ENCODE measurements at regions not wholly inside any gene's neighbourhood (a gene's known extent, or its start where the extent isn't known, plus 50 kb on each side); places are given as distances from the start of the nearest gene placed in this dataset.
"Not testable (repeated sequence)": the region's sequence is repeated elsewhere in the genome, so short reads cannot be mapped to it uniquely, and the experiment has no call there.

DNA sequence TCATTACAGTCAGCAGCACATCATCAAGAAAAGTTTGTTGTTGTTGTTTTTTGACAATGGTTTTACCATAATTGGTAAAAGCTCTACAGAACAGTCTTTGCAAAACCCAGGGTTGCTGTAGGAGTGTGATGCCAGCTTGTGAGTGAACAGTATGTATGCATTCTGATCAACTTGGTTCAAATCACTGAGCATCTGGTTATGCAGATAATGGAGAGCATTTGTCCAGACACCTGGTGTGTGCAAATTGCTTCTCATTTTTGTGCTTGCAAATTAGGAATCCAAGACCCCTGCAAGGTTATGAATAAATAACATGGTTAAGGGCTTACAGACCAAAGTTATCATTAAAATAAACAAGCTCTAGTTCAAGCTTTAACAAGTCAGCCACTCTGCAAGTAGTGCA lies 448.7 kb upstream of the ACTBL2 start:
- DNase-seq = no peak

DNA sequence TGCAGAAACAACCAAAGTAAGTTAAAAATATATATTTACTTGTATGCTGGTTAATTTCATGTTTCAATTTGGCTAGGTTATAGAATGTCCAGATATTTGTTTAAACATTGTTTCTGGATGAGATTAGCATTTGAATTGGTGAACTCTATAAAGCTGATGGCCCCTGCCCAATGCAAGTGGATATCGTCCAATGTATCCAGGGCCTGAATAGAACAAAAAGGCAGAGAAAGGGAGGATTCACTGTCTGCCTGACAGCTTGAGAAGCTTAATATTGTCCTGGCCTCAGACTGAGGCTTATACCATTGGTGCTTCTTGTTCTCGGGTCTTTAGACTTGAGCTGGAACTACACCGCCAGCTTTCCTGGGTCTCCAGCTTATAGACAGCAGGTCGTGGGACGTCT lies 446.7 kb upstream of the ACTBL2 start:
- DNase-seq = no peak

DNA sequence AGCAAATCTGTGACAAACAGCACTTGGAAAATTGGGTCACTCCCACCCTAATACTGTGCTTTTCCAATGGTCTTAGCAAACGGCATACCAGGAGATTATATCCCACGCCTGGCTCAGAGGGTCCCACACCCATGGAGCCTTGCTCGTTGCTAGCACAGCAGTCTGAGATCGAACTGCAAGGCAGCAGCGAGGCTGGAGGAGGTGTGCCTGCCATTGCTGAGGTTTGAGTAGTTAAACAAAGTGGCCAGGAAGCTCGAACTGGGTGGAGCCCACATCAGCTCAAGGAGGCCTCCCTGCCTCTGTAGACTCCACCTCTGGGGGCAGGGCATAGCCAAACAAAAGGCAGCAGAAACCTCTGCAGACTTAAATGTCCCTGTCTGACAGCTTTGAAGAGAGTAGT lies 440.5 kb upstream of the ACTBL2 start:
- not testable (repeated sequence) for DNase-seq

DNA sequence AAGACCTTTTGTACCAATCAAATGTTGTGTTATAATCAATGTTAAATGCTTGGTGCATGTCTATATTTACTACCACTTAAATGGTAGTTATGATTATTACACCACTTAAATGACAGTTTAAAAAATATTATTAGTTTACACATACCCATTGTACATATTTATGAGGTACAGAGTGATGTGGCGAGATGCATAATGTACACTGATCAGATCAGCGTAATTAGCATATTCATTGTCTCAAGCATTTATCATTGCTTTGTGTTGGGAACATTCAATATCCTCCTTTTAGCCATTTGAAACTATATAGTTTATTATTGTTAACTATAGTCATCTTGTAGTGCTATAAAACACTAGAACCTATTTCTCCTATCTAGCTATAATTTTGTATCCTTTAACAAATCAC lies 434.4 kb upstream of the ACTBL2 start:
- DNase-seq = no peak

DNA sequence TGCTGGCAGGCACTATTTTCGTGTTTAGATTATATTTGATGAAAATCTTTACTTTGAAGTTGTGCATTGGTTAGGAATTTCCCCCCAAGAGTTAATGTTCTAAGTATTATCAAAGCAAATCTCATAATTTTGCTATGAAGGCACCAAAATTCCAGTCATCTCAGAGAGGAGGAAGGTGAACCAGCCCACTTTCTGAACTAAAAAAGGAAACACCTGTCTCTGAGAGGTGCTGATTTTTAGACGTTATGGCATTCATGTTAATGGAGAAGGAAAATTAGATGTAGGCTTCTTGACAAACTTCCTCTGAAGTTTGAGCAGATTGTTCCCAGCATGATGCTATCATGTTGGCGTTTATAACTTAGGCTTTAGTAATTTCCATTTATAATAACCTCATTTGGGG lies 432.9 kb upstream of the ACTBL2 start:
- no peak for DNase-seq

DNA sequence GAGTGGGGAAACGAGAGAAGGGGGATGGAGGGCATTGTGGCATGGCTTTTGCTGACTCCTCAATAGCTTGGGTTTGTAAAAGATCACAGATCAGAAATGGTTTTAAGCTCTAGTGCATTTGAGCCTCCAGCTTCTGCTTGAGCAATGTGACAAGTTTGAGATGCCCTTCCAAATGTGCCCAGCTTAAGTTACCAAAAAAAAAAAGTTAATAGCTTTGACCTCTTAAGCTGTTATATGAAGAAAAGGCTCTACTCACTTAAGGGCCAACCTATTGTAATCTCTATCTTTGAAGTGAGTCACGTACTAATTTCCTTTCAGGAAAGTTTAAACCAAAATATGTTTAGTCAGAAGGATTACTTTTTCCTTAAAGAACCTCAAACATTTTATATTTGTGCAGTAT lies 428.8 kb upstream of the ACTBL2 start:
- DNase-seq = no peak

DNA sequence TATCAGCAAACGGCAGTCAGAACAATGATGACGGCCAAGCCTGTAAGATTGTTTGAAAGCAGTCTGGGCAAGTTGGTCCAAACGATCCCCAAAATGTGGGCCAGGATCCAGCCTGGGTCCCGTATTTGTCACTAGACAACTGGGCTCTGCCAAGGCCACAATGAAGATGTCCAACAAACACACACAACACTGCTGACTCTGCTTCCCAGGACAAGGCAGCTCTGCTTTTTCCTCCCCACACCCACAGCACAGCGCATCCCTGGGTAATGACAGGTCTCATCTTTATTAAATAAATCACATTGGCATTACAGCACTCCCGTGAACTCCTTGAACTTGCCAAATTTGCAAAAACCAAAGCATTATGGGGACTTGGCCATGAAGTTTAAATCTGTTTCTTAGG lies 424.1 kb upstream of the ACTBL2 start:
- no peak for DNase-seq

DNA sequence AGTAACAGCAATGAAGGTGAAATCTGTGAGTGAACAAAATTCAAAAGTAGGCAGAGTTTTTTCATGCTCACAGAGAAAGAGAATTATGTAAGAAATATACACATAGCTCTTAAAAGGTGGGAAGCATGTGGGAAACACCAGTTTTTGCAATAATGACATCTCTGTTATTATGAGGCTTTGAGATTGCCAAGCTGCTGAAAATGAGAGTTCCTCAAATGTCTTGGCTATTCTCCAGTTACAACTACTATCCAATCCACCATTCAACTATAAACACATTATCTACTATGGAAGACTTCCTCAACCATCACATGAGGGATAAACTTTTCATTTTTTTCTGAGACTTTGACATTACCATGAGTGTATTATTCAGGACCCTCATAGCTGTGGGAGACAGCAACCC lies 420.8 kb upstream of the ACTBL2 start:
- no peak for DNase-seq

DNA sequence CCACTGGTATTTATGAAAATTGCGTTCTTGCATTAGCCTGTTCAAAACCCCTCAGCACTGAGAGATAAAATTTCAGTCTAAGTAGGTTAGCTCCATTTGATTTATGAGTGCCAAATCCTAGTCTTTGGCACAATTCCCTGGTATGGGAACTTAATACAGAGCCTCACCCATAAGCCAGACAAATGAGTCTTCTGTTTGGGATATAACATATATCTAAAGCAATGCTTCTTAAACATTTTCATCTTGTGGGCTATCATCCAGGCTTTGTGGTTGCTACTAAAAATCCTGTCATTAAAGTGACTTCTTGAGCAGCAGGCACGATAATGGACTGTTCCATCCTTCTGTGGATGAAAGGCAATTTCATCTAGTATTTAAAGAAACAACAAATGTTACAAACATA lies 419.5 kb upstream of the ACTBL2 start:
- DNase-seq = no peak

DNA sequence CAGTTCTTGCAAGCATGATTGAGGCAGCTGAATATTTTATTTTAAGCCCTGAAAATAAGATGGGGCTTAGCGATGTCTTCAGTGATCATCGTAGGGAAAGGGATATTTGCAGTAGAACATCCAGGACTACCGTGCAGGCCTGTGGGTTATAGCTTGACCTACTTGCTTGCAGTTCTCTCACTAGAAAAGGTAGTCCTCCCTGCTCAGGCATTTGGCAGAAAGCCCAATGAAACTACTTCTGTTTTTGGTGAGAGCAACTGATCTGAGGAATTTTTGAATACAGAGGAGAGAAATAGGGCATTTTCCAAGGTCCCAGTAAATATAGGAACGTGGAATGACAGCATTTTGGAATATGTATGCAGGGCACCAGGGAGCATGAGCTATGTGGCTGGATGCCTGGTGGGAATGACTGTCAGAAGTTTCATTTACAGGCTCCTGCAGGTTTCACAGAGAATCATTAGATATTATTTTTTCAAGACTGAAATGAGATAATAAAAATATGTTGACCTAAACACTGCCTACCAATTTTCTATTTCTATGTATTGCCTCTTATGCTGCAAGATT lies 417.9 kb upstream of the ACTBL2 start:
- no peak for DNase-seq

DNA sequence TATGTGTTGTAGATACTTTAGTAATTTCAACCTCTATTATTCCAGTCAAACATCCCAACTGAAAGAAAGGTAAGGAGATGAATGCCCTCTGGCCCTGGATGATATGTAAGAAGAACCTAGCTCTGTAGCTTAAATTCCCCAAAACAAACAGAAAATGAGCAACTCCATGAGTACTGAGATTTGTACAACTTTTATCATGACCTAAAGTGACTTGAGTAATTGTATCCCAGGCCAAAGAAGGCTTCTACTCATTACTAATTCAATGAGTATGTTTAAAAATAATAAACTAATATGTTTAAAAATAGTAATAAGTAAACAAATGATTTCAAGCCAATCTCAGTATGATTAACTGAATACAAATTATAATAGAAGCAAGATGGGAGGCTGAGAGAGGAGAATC lies 414.0 kb upstream of the ACTBL2 start:
- no peak for DNase-seq

DNA sequence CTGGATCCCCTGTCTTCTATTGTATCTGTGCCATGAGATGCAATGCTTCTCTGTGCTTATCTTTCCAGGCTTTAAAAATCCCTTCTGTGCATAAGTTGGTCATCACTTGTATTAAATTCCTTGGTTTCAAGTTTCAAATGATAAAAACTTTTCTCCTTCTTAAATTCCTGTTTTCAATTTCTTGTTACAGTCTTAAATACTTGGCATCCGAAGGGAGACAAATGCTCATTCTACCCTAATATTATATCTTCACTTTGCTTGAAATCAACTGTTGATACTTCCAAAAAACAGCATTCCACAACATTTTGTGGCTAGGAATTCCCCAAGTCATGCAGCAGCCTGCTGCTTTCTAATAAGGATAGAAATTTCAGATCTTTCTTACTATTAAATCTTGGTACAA lies 413.2 kb upstream of the ACTBL2 start:
- DNase-seq = no peak

DNA sequence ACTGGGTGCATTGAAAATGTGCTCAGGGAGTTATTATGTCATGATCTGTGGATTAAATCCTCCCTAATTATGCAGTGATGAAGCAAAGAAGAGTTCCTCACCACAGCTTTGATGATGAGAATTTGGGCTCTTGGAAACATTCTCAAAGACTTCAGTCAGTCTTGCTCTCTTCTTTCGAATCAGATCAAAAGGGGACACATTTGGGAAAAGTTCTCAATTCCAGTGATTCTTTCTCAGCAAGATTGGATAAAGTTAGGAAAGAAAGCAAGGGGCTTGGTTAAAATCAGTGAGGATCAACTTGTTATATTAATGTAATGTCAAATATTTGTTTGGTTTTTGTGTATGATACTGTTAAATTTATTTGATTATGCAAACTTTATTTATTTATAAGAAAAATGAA lies 411.3 kb upstream of the ACTBL2 start:
- no peak for DNase-seq

DNA sequence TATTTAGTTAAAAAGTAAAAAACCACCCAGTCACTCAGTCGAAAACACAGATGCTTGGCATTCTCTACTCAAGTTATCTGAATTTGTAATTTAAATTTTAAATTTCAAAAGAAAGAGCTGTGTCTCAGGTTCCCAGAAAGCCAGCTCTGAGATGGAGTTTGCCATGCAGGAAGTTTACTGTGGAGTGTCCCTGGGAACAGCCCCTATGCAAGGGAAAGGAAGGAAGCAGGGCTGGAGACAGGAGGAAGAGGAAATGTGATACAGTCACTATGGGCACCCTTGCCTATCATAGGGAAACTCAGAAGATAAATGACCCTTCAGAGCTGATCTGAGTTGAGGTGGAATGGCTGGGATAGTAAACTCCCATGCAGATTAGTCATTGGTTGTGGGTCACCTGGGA lies 408.8 kb upstream of the ACTBL2 start:
- DNase-seq = no peak

DNA sequence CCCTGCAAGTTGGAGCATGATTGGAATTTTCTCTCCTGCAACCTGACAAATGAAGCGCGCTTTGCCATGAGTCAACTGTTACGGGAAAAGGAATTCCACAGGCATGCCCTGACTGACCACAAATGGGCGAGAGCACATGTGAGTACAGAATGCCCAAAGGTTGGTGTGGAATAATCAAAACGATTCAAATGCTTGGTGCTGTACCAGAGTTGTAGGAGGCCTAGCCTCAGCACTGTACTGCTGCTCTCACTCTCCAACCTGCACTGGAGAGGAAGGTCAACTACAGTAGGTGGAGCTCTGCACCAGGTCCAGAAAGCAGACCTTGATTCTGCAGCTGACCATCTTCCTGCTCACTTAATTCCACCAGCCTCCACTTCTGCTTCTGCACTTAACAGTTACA lies 406.9 kb upstream of the ACTBL2 start:
- DNase-seq = no peak

DNA sequence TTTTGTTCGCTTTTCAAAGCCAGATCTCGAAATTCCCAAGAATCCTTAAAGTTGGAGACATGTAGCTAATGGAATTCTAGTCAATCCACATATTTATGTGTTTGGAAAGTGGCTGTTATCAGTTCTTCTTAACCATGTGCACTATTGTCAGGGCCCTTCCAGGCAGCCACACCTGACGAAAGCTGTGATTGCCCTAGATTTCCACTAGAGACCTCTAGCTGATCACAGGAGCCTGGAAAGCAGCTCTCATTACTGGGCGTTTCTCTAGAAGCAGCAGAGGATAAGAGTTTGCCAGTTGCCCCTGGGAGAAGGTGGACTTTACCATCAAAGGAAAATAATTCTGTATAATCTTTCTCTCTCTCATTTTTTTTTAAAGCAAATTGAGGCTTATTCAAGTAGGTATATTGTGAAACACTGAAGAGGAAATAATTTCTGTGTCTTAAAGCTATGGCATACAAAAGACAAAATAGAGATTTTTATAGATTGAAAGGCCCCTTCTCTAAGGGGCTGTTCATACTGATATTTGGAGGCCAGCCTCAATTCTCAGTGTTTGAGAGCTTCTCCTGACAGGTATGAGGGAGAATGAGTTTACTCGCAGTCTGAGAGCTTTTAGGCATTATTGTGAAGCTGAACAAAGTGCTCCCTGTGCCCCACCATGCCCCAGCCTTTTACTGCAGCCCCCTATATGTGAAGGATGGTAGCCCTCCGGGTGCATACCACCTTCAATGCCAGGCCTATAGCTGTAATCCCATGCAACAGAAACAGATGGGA lies 405.4 kb upstream of the ACTBL2 start:
- DNase-seq = no peak

DNA sequence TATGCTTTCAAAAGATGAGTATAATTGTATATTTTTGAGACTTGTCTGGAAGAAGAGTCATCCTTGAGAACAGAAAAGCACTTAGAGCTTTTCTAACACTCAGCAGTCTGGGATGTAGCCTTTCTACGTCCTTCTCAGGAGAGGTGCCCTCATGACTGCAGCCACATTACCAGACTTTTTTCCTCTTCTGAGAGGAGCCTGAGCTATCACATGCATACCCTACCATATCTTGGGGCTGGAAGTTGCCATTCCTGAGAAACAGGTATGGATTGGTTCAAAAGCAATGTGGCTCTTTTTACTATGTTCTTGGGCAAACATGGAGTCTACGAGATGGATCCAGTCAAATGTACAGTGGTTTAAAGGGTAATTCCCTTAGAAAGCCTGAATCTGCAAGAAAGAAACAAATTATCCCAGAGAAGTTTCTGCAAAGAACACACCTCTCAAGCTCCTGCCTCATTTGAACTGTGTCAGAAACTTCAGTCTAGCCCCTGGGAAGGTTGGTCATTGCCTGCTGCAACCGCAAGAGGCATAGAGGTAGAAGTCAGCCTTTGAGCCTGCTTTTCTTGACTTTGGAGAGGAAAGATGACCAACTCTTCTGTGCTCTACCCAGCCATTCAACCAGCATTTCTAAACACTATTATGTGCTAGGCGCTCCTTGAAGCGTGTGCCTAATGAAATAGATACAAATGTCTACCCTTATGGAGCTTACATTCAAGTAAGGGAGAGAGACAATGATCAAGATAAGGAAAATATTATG lies 401.9 kb upstream of the ACTBL2 start:
- no peak for DNase-seq

DNA sequence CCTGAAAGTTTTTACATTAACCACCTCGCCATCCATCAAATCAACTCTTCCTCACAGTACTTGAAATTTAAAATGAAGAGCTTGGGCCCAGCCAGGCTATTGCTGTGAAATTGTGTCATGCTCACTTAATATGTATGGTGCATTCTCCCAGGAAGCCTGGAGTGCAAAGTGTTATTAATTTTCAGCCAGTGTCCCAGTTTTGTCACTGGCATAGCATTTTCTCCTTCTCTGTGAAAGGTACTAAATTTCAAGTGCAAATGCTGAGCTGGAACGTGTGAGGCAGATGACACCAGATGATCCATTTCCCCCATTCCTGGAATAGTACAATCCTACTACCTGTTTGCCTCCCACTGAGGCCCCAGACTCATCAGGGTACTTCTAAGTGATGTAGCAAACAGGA lies 397.6 kb upstream of the ACTBL2 start:
- no peak for DNase-seq

DNA sequence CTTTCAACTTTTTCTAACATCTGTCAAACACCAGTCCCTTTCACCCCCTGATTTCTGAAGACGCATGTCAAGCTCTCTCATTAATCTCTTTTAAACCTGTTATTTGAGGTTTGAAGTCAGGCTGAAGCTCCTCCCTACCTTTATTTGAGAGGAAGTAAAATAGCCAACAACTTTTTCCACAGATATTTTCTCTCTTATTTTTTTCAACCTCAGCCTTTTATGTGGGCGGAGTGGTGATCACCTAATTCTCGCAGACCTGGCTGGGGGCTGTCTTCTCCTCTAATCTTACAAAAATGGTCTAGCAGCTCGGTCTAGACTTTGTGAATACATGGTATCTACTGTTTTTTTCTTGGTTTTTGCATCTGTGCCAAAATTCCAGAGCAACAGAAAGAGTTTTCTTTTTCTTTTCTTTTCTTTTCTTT lies 395.7 kb upstream of the ACTBL2 start:
- no peak for DNase-seq

DNA sequence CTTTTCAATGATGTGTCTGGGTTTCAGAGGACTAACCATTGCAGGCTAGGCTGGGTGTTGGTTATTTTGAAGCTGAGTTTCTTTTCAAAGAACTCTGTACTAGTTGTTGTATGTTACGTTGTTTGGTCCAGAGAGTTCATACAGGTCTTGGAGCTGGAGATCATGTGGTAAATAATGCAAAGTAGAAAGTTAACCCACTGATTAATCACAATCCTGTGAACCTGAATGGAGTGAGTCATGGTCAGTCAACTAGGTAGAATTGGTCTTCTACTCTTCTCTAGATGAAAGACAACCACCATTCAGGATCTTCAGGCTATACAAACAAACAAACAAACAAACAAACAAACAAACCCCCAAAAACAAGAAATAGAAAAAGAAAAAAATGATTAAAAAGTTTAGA lies 388.9 kb upstream of the ACTBL2 start:
- no peak for DNase-seq

DNA sequence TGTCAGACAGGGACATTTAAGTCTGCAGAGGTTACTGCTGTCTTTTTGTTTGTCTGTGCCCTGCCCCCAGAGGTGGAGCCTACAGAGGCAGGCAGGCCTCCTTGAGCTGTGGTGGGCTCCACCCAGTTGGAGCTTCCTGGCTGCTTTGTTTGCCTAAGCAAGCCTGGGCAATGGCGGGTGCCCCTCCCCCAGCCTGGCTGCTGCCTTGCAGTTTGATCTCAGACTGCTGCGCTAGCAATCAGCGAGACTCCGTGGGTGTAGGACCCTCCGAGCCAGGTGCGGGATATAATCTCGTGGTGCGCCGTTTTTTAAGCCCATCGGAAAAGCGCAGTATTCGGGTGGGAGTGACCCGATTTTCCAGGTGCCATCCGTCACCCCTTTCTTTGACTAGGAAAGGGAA lies 387.7 kb upstream of the ACTBL2 start:
- DNase-seq = not testable (repeated sequence)

DNA sequence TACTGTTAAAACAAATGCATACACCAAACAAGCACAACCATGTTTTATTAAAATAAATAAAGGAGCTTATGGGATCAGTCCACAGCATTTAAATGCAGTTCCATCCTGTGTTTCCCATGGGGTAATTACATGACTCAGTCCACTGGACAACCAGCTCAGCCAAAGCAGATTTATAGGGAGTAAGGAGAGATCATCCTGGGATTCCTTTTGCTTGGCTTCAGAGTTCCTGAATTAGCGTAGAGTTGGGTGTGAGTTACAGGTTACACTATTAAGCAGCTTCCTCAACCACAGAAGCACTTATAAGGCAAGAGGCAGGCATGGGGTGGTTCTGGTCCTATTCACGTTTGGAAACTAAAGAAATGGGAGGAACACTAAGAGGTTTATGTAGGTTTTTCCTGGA lies 381.1 kb upstream of the ACTBL2 start:
- DNase-seq = no peak

DNA sequence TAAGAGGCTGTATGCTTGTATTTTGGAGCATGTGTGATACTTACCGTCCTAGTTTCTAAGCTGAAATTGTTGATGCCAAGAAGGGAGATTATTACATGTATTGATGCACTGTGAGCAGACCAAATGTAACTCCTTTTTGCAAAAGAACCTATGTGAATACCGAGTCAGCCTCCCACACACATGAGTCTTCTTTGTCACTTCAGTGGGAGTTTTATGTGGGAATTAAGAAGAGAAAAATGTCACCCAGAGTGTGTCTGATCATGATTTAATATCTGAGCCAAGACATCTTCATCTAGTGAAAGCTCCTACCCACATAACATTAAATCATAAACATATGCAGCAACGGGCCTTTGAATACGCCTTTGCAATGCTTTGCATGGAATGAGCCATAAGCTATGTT lies 380.3 kb upstream of the ACTBL2 start:
- no peak for DNase-seq

DNA sequence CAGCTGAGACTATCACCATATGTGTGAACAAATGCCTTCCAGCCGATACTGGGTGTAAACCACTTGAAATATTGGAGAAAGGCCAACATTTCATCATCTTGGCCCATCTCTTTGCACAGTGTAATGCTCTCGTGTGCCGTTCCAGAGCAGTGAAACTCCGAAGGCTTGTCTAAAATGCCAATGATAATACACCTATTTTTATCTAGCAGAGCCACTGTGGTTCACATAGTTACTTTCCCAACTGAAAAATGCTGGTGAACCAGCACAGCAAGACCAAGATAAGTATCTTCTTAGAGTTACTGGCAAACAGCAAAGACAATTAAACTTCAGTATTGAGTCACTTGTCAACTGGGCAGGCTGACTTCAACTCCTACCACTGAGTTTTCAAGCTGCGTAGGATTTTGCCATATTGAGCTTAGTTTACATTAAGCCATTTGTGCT lies 379.9 kb upstream of the ACTBL2 start:
- no peak for DNase-seq

Measured in DMS79 treated with DMSO at 0.1 percent for 48 hours (cell line).